ENCODE measurements at regions not wholly inside any gene's neighbourhood (a gene's known extent, or its start where the extent isn't known, plus 50 kb on each side); places are given as distances from the start of the nearest gene placed in this dataset.

DNA sequence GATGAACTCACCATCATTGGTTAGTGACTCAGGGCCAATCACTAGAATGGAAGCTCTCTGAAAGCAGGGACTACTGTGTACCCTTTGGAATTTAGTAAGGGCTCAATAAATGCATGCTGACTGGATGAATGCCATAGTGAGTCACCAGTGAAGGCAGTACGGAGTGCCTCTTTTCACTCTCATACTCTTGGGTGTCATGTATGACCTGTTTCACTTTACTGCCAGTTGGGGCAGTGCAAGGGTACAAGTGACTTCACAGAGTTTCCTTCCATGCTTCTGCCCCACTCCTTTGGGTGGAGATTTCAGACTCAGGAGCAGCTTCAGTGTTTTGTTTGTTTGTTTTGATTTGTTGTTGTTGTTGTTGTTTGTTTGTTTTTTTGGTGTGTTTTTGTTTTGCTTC lies 57.7 kb downstream of the SOX3 start:
- Histone ChIP-seq H3K9me3 (ENCODE audit: low read depth) (no peaks in the 10 kb centered on the region), H3K27ac (no peak overlapping the region), H3K4me1 (ENCODE audit: insufficient read depth) (no peaks in the 10 kb centered on the region), H3K4me2 (no peak overlapping the region), H2AFZ (no peak overlapping the region), H4K20me1 (ENCODE audit: insufficient read depth, poor library complexity, severe bottlenecking) (no peaks in the 10 kb centered on the region), H3K9me2 (replicated peaks; ENCODE audit: insufficient read depth) (no peaks in the 10 kb centered on the region), H3K27me3 (no peaks in the 10 kb centered on the region), H3K79me2 (no peaks in the 10 kb centered on the region), H3K36me3 (replicated peaks; ENCODE audit: insufficient read depth, low read depth) (no peaks in the 10 kb centered on the region), H3K4me3 (no peak overlapping the region)
- DNase-seq (ENCODE audit: low spot score) = no peak
- 84% methylated on average over 1 of the region's 1 CpG for WGBS (ENCODE audit: low lambda C conversion rate, missing lambda C conversion rate)
- no peak for TF ChIP-seq EZH2 (IDR thresholded peaks at IDR 0.05; ENCODE audit: borderline replicate concordance)
- TF ChIP-seq EZH2phosphoT487 (IDR thresholded peaks at IDR 0.05; ENCODE audit: low read depth, severe bottlenecking, unreplicated experiment) = no peak
- TF ChIP-seq, protein P1, sequence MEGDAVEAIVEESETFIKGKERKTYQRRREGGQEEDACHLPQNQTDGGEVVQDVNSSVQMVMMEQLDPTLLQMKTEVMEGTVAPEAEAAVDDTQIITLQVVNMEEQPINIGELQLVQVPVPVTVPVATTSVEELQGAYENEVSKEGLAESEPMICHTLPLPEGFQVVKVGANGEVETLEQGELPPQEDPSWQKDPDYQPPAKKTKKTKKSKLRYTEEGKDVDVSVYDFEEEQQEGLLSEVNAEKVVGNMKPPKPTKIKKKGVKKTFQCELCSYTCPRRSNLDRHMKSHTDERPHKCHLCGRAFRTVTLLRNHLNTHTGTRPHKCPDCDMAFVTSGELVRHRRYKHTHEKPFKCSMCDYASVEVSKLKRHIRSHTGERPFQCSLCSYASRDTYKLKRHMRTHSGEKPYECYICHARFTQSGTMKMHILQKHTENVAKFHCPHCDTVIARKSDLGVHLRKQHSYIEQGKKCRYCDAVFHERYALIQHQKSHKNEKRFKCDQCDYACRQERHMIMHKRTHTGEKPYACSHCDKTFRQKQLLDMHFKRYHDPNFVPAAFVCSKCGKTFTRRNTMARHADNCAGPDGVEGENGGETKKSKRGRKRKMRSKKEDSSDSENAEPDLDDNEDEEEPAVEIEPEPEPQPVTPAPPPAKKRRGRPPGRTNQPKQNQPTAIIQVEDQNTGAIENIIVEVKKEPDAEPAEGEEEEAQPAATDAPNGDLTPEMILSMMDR (IDR thresholded peaks at IDR 0.05; ENCODE audit: poor library complexity) = no peak

DNA sequence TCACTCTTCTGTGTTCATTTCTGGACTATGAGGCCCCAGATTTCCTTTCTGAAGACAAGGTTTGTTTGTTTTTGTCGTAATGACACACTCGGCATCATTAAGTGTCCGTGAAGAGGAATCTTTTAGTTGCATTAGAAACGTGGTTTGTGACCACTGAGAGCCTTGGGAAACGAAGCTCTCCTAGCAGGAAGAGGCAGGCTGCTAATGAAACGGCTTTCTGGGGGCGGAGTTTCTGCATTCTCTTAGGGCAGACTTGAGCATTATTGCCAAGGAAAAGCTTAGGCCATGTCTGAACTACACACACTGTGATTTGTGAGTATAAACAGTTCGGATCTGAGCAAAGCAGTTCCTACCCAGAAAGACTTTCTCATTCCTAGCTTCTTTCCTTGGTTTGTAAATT lies 64.0 kb downstream of the SOX3 start:
- no peaks in the 10 kb centered on the region for H4K20me1 ChIP-seq (ENCODE audit: insufficient read depth, poor library complexity, severe bottlenecking)
- no peaks in the 10 kb centered on the region for H3K36me3 ChIP-seq (replicated peaks; ENCODE audit: insufficient read depth, low read depth)
- no peaks in the 10 kb centered on the region for H3K9me2 ChIP-seq (replicated peaks; ENCODE audit: insufficient read depth)
- H3K4me3 ChIP-seq = no peak overlapping the region
- H3K27me3 ChIP-seq = no peaks in the 10 kb centered on the region
- H3K4me2 ChIP-seq = no peak overlapping the region
- WGBS (ENCODE audit: low lambda C conversion rate, missing lambda C conversion rate) = 40% methylated on average over 8 of the region's 8 CpGs
- no peaks in the 10 kb centered on the region for H3K9me3 ChIP-seq (ENCODE audit: low read depth)
- H3K27ac ChIP-seq = no peak overlapping the region
- H3K4me1 ChIP-seq (ENCODE audit: insufficient read depth) = no peaks in the 10 kb centered on the region
- no peak for TF ChIP-seq EZH2phosphoT487 (IDR thresholded peaks at IDR 0.05; ENCODE audit: low read depth, severe bottlenecking, unreplicated experiment)
- DNase-seq (ENCODE audit: low spot score) = peak; percentile 32
- H3K79me2 ChIP-seq = no peaks in the 10 kb centered on the region
- H2AFZ ChIP-seq = no peak overlapping the region

DNA sequence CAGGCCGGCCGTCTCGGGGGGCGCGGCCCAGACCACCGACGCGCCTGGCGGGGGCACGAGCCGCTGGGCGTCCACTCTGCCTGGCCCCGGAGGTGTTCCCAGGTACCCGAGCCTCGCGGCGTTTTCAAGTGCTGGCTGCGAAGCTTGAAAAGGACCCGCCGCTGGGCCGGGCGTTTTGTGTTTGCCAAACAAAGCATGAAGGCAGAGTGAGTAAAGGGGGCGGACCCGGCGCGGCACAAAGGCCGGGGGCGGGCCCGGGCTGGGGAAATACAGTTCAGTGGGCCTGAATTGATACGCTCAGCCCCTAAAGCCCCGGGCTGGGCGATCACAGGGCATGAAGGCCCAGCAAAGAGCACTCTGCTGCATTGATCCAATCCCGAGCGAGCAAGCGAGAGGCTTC lies 65.4 kb downstream of the SOX3 start:
- H3K4me3 ChIP-seq = no peak overlapping the region
- no peaks in the 10 kb centered on the region for H3K36me3 ChIP-seq (replicated peaks; ENCODE audit: insufficient read depth, low read depth)
- whole genome bisulfite sequencing (ENCODE audit: low lambda C conversion rate, missing lambda C conversion rate) = 37% methylated on average over 34 of the region's 35 CpGs
- H3K4me1 ChIP-seq (ENCODE audit: insufficient read depth) = no peaks in the 10 kb centered on the region
- peak overlapping the region; percentile 61 for H2AFZ ChIP-seq
- no peaks in the 10 kb centered on the region for H3K9me3 ChIP-seq (ENCODE audit: low read depth)
- TF ChIP-seq, protein P1 (IDR thresholded peaks at IDR 0.05; ENCODE audit: poor library complexity) = no peak
- TF ChIP-seq EZH2 (IDR thresholded peaks at IDR 0.05; ENCODE audit: borderline replicate concordance) (no peak), EZH2phosphoT487 (IDR thresholded peaks at IDR 0.05; ENCODE audit: low read depth, severe bottlenecking, unreplicated experiment) (no peak)
- no peak overlapping the region for H3K27ac ChIP-seq
- no peaks in the 10 kb centered on the region for H4K20me1 ChIP-seq (ENCODE audit: insufficient read depth, poor library complexity, severe bottlenecking)
- H3K9me2 ChIP-seq (replicated peaks; ENCODE audit: insufficient read depth) = no peaks in the 10 kb centered on the region
- no peaks in the 10 kb centered on the region for H3K27me3 ChIP-seq
- peak overlapping the region; percentile 72 for H3K4me2 ChIP-seq
- peak; percentile 49 for DNase-seq (ENCODE audit: low spot score)
- H3K79me2 ChIP-seq = no peaks in the 10 kb centered on the region

DNA sequence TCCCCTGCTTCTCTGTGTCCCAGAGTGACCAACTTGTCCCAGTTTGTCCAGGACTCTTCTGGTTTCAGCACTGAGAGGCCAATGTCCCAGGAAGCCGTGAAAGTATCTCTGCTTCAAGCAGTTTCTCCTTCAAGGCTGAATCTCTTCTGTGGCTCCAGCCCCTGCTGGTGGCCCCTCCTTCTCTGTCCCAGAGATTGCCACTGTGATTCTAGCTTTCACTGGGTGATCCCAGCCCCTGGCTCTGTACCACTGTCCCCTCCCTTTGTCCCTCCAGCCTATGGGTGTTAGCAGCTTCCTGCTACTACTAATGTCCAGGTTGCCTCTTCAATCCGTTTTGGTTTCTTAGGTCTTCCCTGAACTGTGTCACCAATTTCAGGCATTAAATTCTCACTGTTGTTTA lies 70.5 kb downstream of the SOX3 start:
- WGBS (ENCODE audit: low lambda C conversion rate, missing lambda C conversion rate) = 42% methylated on average over 2 of the region's 2 CpGs
- no peak for TF ChIP-seq EZH2phosphoT487 (IDR thresholded peaks at IDR 0.05; ENCODE audit: low read depth, severe bottlenecking, unreplicated experiment)
- TF ChIP-seq, protein P1 (IDR thresholded peaks at IDR 0.05; ENCODE audit: poor library complexity) = no peak
- TF ChIP-seq EZH2 (IDR thresholded peaks at IDR 0.05; ENCODE audit: borderline replicate concordance) = no peak

More for the DNA sequence above, 70.5 kb downstream of the SOX3 start:
- no peak overlapping the region for H3K4me2 ChIP-seq
- no peaks in the 10 kb centered on the region for H3K9me3 ChIP-seq (ENCODE audit: low read depth)
- H3K36me3 ChIP-seq (replicated peaks; ENCODE audit: insufficient read depth, low read depth) = no peaks in the 10 kb centered on the region
- H3K4me1 ChIP-seq (ENCODE audit: insufficient read depth) = no peaks in the 10 kb centered on the region
- no peak for DNase-seq (ENCODE audit: low spot score)
- H3K79me2 ChIP-seq = no peaks in the 10 kb centered on the region
- H3K4me3 ChIP-seq = no peak overlapping the region
- H3K9me2 ChIP-seq (replicated peaks; ENCODE audit: insufficient read depth) = no peaks in the 10 kb centered on the region
- H3K27me3 ChIP-seq = no peaks in the 10 kb centered on the region
- H2AFZ ChIP-seq = no peak overlapping the region
- H4K20me1 ChIP-seq (ENCODE audit: insufficient read depth, poor library complexity, severe bottlenecking) = no peaks in the 10 kb centered on the region
- no peak overlapping the region for H3K27ac ChIP-seq
